ENCODE measurements at regions not wholly inside any gene's neighbourhood (a gene's known extent, or its start where the extent isn't known, plus 50 kb on each side); places are given as distances from the start of the nearest gene placed in this dataset.

GRCh38 chr7:123372368-123372767 lies 162.0 kb downstream of the IQUB start:
- TF ChIP-seq CTCF (IDR thresholded peaks at IDR 0.05) (no peak), POLR2A (IDR thresholded peaks at IDR 0.05) (no peak)
